Thyroid gland (tissue), 4 donors: ENCODE measurements at regions not wholly inside any gene's neighbourhood (a gene's known extent, or its start where the extent isn't known, plus 50 kb on each side); places are given as distances from the start of the nearest gene placed in this dataset.

ENCODE experiments used
- DNase-seq, 2 donors: peaks; one replicate each; pipeline ENCODE4 v3.0.0-alpha.2; 2019
- H3K27ac ChIP-seq, 3 donors: fragments of 200-600 bp; sonication (generic); 1 replicate in 2 of 3; 2 replicates in 1 of 3; pipeline ENCODE4 v1.5.1; 2016 to 2019; ENCODE audit warnings: mild to moderate bottlenecking in 1 of 3, moderate library complexity in 1 of 3
- H3K27me3 ChIP-seq: fragments of 200-600 bp; sonication (generic); one replicate; pipeline ENCODE4 v1.5.1; 2019
- H3K36me3 ChIP-seq, 2 donors: fragments of 200-600 bp; sonication (generic); one replicate each; pipeline ENCODE4 v1.5.1; 2016 to 2019
- H3K4me1 ChIP-seq, 2 donors: fragments of 200-600 bp; sonication (generic); one replicate each; pipeline ENCODE4 v1.5.1; 2017 to 2019
- H3K4me3 ChIP-seq, 3 donors: fragments of 200-600 bp; sonication (generic); replicated peaks in 1 of 3; 1 replicate in 2 of 3; 2 replicates in 1 of 3; pipeline ENCODE4 v1.5.1; 2016; ENCODE audit warnings: mild to moderate bottlenecking in 1 of 3
- H3K9me3 ChIP-seq: fragments of 200-600 bp; sonication (generic); one replicate; pipeline ENCODE4 v1.5.1; 2017
- CTCF ChIP-seq, 6 experiments: fragments of 200-600 bp in 3 of 6; fragments of 450-650 bp in 3 of 6; sonication (generic) in 3 of 6; IDR thresholded peaks; one replicate each; pipeline ENCODE4 v1.5.1; 2016 to 2019; ENCODE audit warnings: antibody characterized with exemption in 6 of 6, mild to moderate bottlenecking in 2 of 6, inconsistent platforms in 1 of 6, moderate library complexity in 1 of 6
- POLR2A ChIP-seq, 2 donors: fragments of 450-650 bp; IDR thresholded peaks; one replicate each; pipeline ENCODE4 v1.6.1; 2017; ENCODE audit warnings: antibody characterized with exemption in 2 of 2, mild to moderate bottlenecking in 2 of 2, moderate library complexity in 1 of 2
- WGBS, 2 donors: methylation state at CpG; one replicate each; pipeline ENCODE4 v1.1.5; 2017; 5-methylcytosine and 5-hydroxymethylcytosine counted together
- intact Hi-C: fragments of 100-400 bp; cut with DNase I; formaldehyde crosslinking; loops from one replicate; pipeline ENCODE4 v1.15.1; 2023

- TF ChIP-seq CTCF (IDR thresholded peaks at IDR 0.05): no peak
- no peak for TF ChIP-seq POLR2A (IDR thresholded peaks at IDR 0.05)
- no peaks in the 10 kb centered on the region for H3K36me3 ChIP-seq
- no peaks in the 10 kb centered on the region for H3K4me1 ChIP-seq
- WGBS, 2 donors: 51 to 66% methylated on average over 2 of the region's 2 CpGs
- no peak overlapping the region for H3K27ac ChIP-seq
- no peaks in the 10 kb centered on the region for H3K27me3 ChIP-seq
- H3K9me3 ChIP-seq: no peaks in the 10 kb centered on the region
- no peak overlapping the region for H3K4me3 ChIP-seq
- no peak for DNase-seq
- intact Hi-C loops: no loop called here
Observed at GRCh38 chr2:60091266-60091665, 462.2 kb downstream of the BCL11A start.

GRCh38 chr2:60079562-60079961 lies 473.9 kb downstream of the BCL11A start:
- no peak for DNase-seq
- Histone ChIP-seq H3K4me3 (no peak overlapping the region), H3K36me3 (no peaks in the 10 kb centered on the region), H3K9me3 (no peaks in the 10 kb centered on the region), H3K4me1 (no peaks in the 10 kb centered on the region), H3K27ac (no peak overlapping the region), H3K27me3 (no peaks in the 10 kb centered on the region)
- 88 to 93% methylated on average over 2 of the region's 2 CpGs for WGBS, 2 donors
- TF ChIP-seq CTCF (IDR thresholded peaks at IDR 0.05) (no peak), POLR2A (IDR thresholded peaks at IDR 0.05) (no peak)
- intact Hi-C loops: no loop called here

- Histone ChIP-seq H3K9me3 (no peaks in the 10 kb centered on the region), H3K27ac (no peak overlapping the region), H3K27me3 (no peaks in the 10 kb centered on the region), H3K4me1 (no peaks in the 10 kb centered on the region), H3K4me3 (no peak overlapping the region), H3K36me3 (no peaks in the 10 kb centered on the region)
- 86 to 88% methylated on average over 6 of the region's 6 CpGs for WGBS, 2 donors
- no peak for DNase-seq
- intact Hi-C loops: no loop called here
- no peak for TF ChIP-seq POLR2A (IDR thresholded peaks at IDR 0.05)
- no peak for TF ChIP-seq CTCF (IDR thresholded peaks at IDR 0.05)
Observed at GRCh38 chr2:60075048-60075447, 478.4 kb downstream of the BCL11A start.

GRCh38 chr2:60073201-60073600 lies 480.3 kb downstream of the BCL11A start:
- no peak overlapping the region for H3K4me3 ChIP-seq
- no peaks in the 10 kb centered on the region for H3K4me1 ChIP-seq
- 91 to 94% methylated on average over 12 of the region's 12 CpGs for WGBS, 2 donors
- intact Hi-C loops: no loop called here
- TF ChIP-seq POLR2A (IDR thresholded peaks at IDR 0.05) (no peak), CTCF (IDR thresholded peaks at IDR 0.05) (no peak)
- H3K9me3 ChIP-seq: no peaks in the 10 kb centered on the region
- DNase-seq: no peak
- no peaks in the 10 kb centered on the region for H3K36me3 ChIP-seq
- H3K27me3 ChIP-seq: no peaks in the 10 kb centered on the region
- H3K27ac ChIP-seq: no peak overlapping the region

- Histone ChIP-seq H3K27me3 (no peaks in the 10 kb centered on the region), H3K27ac (no peak overlapping the region), H3K36me3 (no peaks in the 10 kb centered on the region), H3K4me3 (no peak overlapping the region), H3K9me3 (no peaks in the 10 kb centered on the region), H3K4me1 (no peaks in the 10 kb centered on the region)
- TF ChIP-seq POLR2A (IDR thresholded peaks at IDR 0.05): no peak
- no peak for TF ChIP-seq CTCF (IDR thresholded peaks at IDR 0.05)
- no peak for DNase-seq
- WGBS, 2 donors: 88 to 95% methylated on average over 6 of the region's 6 CpGs
- intact Hi-C loops: no loop called here
Observed at GRCh38 chr2:60072609-60073008, 480.8 kb downstream of the BCL11A start.
